ENCODE measurements at regions not wholly inside any gene's neighbourhood (a gene's known extent, or its start where the extent isn't known, plus 50 kb on each side); places are given as distances from the start of the nearest gene placed in this dataset.

- TF ChIP-seq ZNF114 (CRISPR knock-in tag; IDR thresholded peaks at IDR 0.05), result no peak
- TF ChIP-seq EZH2 (IDR thresholded peaks at IDR 0.05; ENCODE audit: low read depth, unreplicated experiment), result no peak
- no peak for TF ChIP-seq CREB1 (CRISPR knock-in tag; IDR thresholded peaks at IDR 0.05; ENCODE audit: low read depth)
- no peak for TF ChIP-seq POLR2AphosphoS5 (IDR thresholded peaks at IDR 0.05; ENCODE audit: low read depth)
Measured at GRCh38 chr11:70572974-70573260, 174.6 kb downstream of the CTTN start (continued).

- Histone ChIP-seq H3K36me3 (ENCODE audit: insufficient read depth) (no peaks in the 10 kb centered on the region), H4K20me1 (replicated peaks; ENCODE audit: insufficient read depth) (no peaks in the 10 kb centered on the region; the same call in 1 of the 2 replicates), H3F3A (replicated peaks; ENCODE audit: low read depth) (no peaks in the 10 kb centered on the region), H3K4me3 (no peak overlapping the region), H3K9me2 (ENCODE audit: insufficient read depth) (no peaks in the 10 kb centered on the region), H2AFZ (no peak overlapping the region), H3K27me3 (ENCODE audit: insufficient read depth) (no peaks in the 10 kb centered on the region), H3K4me1 (ENCODE audit: insufficient read depth) (peaks cover 2% of the 10 kb centered on the region; the same call in 1 of the 2 replicates), H3K27ac (ENCODE audit: low read depth) (no peak overlapping the region), H3K79me2 (replicated peaks; ENCODE audit: insufficient read depth) (no peaks in the 10 kb centered on the region), H3K4me2 (no peak overlapping the region)
- Mint-ChIP-seq H3K36me3 (ENCODE audit: low read depth) (no peaks in the 10 kb centered on the region; the same call in 1 of the 3 replicates), H3K4me3 (no peak overlapping the region), H3K27ac (no peak overlapping the region), H3K9me3 (no peaks in the 10 kb centered on the region), H3K27me3 (ENCODE audit: insufficient read depth, low read depth, poor library complexity) (peaks cover 12% of the 10 kb centered on the region), H3K4me1 (peaks cover 28% of the 10 kb centered on the region)
- no peak for TF ChIP-seq ZNF462 (CRISPR knock-in tag; IDR thresholded peaks at IDR 0.05)
- no peak for TF ChIP-seq EZH2phosphoT487 (IDR thresholded peaks at IDR 0.05; ENCODE audit: unreplicated experiment)
- TF ChIP-seq ZNF331 (CRISPR knock-in tag; IDR thresholded peaks at IDR 0.05; ENCODE audit: low read depth), result no peak
- no peak for TF ChIP-seq CREB1 (CRISPR knock-in tag; IDR thresholded peaks at IDR 0.05; ENCODE audit: low read depth)
- no peak for TF ChIP-seq POLR2AphosphoS5 (IDR thresholded peaks at IDR 0.05; ENCODE audit: low read depth)
- TF ChIP-seq, protein P1, sequence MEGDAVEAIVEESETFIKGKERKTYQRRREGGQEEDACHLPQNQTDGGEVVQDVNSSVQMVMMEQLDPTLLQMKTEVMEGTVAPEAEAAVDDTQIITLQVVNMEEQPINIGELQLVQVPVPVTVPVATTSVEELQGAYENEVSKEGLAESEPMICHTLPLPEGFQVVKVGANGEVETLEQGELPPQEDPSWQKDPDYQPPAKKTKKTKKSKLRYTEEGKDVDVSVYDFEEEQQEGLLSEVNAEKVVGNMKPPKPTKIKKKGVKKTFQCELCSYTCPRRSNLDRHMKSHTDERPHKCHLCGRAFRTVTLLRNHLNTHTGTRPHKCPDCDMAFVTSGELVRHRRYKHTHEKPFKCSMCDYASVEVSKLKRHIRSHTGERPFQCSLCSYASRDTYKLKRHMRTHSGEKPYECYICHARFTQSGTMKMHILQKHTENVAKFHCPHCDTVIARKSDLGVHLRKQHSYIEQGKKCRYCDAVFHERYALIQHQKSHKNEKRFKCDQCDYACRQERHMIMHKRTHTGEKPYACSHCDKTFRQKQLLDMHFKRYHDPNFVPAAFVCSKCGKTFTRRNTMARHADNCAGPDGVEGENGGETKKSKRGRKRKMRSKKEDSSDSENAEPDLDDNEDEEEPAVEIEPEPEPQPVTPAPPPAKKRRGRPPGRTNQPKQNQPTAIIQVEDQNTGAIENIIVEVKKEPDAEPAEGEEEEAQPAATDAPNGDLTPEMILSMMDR (conservative IDR thresholded peaks at IDR 0.05; ENCODE audit: low read depth in 2 of 2), result no peak
- no peak for TF ChIP-seq STAT1 (IDR thresholded peaks at IDR 0.05; ENCODE audit: unreplicated experiment)
- no peak for TF ChIP-seq ETS1 (IDR thresholded peaks at IDR 0.05)
- no peak for TF ChIP-seq NANOG (IDR thresholded peaks at IDR 0.05; ENCODE audit: borderline replicate concordance)
- TF ChIP-seq, protein P2, sequence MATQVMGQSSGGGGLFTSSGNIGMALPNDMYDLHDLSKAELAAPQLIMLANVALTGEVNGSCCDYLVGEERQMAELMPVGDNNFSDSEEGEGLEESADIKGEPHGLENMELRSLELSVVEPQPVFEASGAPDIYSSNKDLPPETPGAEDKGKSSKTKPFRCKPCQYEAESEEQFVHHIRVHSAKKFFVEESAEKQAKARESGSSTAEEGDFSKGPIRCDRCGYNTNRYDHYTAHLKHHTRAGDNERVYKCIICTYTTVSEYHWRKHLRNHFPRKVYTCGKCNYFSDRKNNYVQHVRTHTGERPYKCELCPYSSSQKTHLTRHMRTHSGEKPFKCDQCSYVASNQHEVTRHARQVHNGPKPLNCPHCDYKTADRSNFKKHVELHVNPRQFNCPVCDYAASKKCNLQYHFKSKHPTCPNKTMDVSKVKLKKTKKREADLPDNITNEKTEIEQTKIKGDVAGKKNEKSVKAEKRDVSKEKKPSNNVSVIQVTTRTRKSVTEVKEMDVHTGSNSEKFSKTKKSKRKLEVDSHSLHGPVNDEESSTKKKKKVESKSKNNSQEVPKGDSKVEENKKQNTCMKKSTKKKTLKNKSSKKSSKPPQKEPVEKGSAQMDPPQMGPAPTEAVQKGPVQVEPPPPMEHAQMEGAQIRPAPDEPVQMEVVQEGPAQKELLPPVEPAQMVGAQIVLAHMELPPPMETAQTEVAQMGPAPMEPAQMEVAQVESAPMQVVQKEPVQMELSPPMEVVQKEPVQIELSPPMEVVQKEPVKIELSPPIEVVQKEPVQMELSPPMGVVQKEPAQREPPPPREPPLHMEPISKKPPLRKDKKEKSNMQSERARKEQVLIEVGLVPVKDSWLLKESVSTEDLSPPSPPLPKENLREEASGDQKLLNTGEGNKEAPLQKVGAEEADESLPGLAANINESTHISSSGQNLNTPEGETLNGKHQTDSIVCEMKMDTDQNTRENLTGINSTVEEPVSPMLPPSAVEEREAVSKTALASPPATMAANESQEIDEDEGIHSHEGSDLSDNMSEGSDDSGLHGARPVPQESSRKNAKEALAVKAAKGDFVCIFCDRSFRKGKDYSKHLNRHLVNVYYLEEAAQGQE (IDR thresholded peaks at IDR 0.05; ENCODE audit: unreplicated experiment), result no peak
- TF ChIP-seq EZH2 (IDR thresholded peaks at IDR 0.05; ENCODE audit: low read depth, unreplicated experiment), result no peak
- no peak for ATAC-seq
- DNase-seq (ENCODE audit: low spot score), result no peak
Measured at GRCh38 chr11:70573701-70574151, 175.4 kb downstream of the CTTN start.

All from GM23338 (cell line).